WTC11 (cell line): ENCODE measurements at regions not wholly inside any gene's neighbourhood (a gene's known extent, or its start where the extent isn't known, plus 50 kb on each side); places are given as distances from the start of the nearest gene placed in this dataset.
"Not testable (repeated sequence)": the region's sequence is repeated elsewhere in the genome, so short reads cannot be mapped to it uniquely, and the experiment has no call there.

ENCODE experiments used
- ATAC-seq: fragments of 200-7000 bp; cut with Tn5 transposase; 2 replicates; pipeline ENCODE4 v1.10.0; 2021; ENCODE audit warnings: mild to moderate bottlenecking, moderate library complexity
- CTCF ChIA-PET: fragments of 300-600 bp; sonication (Branson Sonifier 250); formaldehyde crosslinking; loops from one replicate; lab custom pipeline; 2021; ENCODE audit warnings: antibody characterized with exemption; lab: Charles Lee
- POLR2A ChIA-PET: fragments of 350-600 bp; sonication (Branson Sonifier 250); formaldehyde crosslinking; loops from one replicate; lab custom pipeline; 2021; ENCODE audit warnings: antibody characterized with exemption; lab: Charles Lee
- DNase-seq: peaks from one replicate; pipeline ENCODE4 v3.0.0; 2021; ENCODE audit warnings: low spot score
- H3K27ac Mint-ChIP-seq: 2 replicates; pipeline ENCODE4 v1.8.0; 2021; ENCODE audit warnings: mixed read lengths
- H3K27me3 Mint-ChIP-seq: 2 replicates; pipeline ENCODE4 v1.8.0; 2021; ENCODE audit warnings: low read depth, mild to moderate bottlenecking, moderate library complexity, mixed read lengths
- H3K36me3 Mint-ChIP-seq: 2 replicates; pipeline ENCODE4 v1.8.0; 2021; ENCODE audit warnings: mixed read lengths
- H3K4me1 Mint-ChIP-seq: 2 replicates; pipeline ENCODE4 v1.8.0; 2022; ENCODE audit warnings: mixed read lengths
- H3K4me3 Mint-ChIP-seq: 2 replicates; pipeline ENCODE4 v1.8.0; 2021; ENCODE audit warnings: mild to moderate bottlenecking, moderate library complexity, mixed read lengths
- H3K9me3 Mint-ChIP-seq: 2 replicates; pipeline ENCODE4 v1.8.0; 2021; ENCODE audit warnings: mixed read lengths
- E2F5 ChIP-seq: sonication (generic); formaldehyde crosslinking; IDR thresholded peaks from 2 replicates; pipeline ENCODE4 v1.8.1; 2022; ENCODE audit warnings: mild to moderate bottlenecking, moderate library complexity, missing genetic modification reagents
- ESRRA ChIP-seq: sonication (generic); formaldehyde crosslinking; IDR thresholded peaks from 2 replicates; pipeline ENCODE4 v1.8.1; 2022; ENCODE audit warnings: mild to moderate bottlenecking, missing genetic modification reagents, borderline replicate concordance
- FOXJ3 ChIP-seq: sonication (generic); formaldehyde crosslinking; IDR thresholded peaks from 2 replicates; pipeline ENCODE4 v1.9.0; 2021; ENCODE audit warnings: missing genetic modification reagents, mild to moderate bottlenecking, borderline replicate concordance
- HMGA2 ChIP-seq: fragments of 250-450 bp; sonication (Bioruptor Pico); IDR thresholded peaks from 2 replicates; pipeline ENCODE4 v1.4.0; 2021; ENCODE audit warnings: mild to moderate bottlenecking, moderate library complexity
- NFE2L1 ChIP-seq: sonication (generic); formaldehyde crosslinking; IDR thresholded peaks from 2 replicates; pipeline ENCODE4 v1.8.1; 2023; ENCODE audit warnings: missing genetic modification reagents
- NR3C1 ChIP-seq: sonication (generic); formaldehyde crosslinking; conservative IDR thresholded peaks from 2 replicates; pipeline ENCODE4 v1.8.1; 2023; ENCODE audit warnings: low read depth, mild to moderate bottlenecking, missing genetic modification reagents
- RELA ChIP-seq: sonication (generic); formaldehyde crosslinking; IDR thresholded peaks from 2 replicates; pipeline ENCODE4 v1.8.1; 2022; ENCODE audit warnings: missing genetic modification reagents, mild to moderate bottlenecking, borderline replicate concordance
- SOX15 ChIP-seq: fragments of 250-450 bp; sonication (Bioruptor Pico); IDR thresholded peaks from 2 replicates; pipeline ENCODE4 v1.9.0; 2021; ENCODE audit warnings: mild to moderate bottlenecking
- USF1 ChIP-seq: sonication (generic); formaldehyde crosslinking; IDR thresholded peaks from 2 replicates; pipeline ENCODE4 v1.8.0; 2022; ENCODE audit warnings: mild to moderate bottlenecking, missing genetic modification reagents
- ZNF121 ChIP-seq: sonication (generic); formaldehyde crosslinking; IDR thresholded peaks from 2 replicates; pipeline ENCODE4 v1.8.0; 2023; ENCODE audit warnings: missing genetic modification reagents
- ZNF263 ChIP-seq: sonication (generic); formaldehyde crosslinking; IDR thresholded peaks from 2 replicates; pipeline ENCODE4 v1.8.1; 2022; ENCODE audit warnings: low read depth, mild to moderate bottlenecking, moderate library complexity, missing genetic modification reagents
- ZNF281 ChIP-seq: sonication (generic); formaldehyde crosslinking; IDR thresholded peaks from 2 replicates; pipeline ENCODE4 v1.8.0; 2023; ENCODE audit warnings: mild to moderate bottlenecking, missing genetic modification reagents
- ZNF423 ChIP-seq: fragments of 250-450 bp; sonication (Bioruptor Pico); IDR thresholded peaks from 2 replicates; pipeline ENCODE4 v2.1.2; 2022; ENCODE audit warnings: mild to moderate bottlenecking, moderate library complexity
- ZSCAN18 ChIP-seq: fragments of 250-450 bp; sonication (Bioruptor Pico); IDR thresholded peaks from 2 replicates; pipeline ENCODE4 v2.1.2; 2022; ENCODE audit warnings: mild to moderate bottlenecking, moderate library complexity

GRCh38 chr4:156512622-156513021 is 459.0 kb downstream of the PDGFC start:
- no peak for TF ChIP-seq HMGA2 (CRISPR knock-in tag)
- TF ChIP-seq ZNF121 = no peak
- no peak for TF ChIP-seq ESRRA (CRISPR knock-in tag)
- no peak for TF ChIP-seq SOX15
- no peak for TF ChIP-seq ZNF263
- Mint-ChIP-seq H3K4me3 (no peak overlapping the region), H3K4me1 (peaks cover 9% of the 10 kb centered on the region), H3K9me3 (0 out of 2 replicates have a peak, but pooled peaks cover 5% of the 10 kb centered on the region), H3K36me3 (no peaks in the 10 kb centered on the region), H3K27me3 (no peaks in the 10 kb centered on the region), H3K27ac (no peak overlapping the region)
- ChIA-PET POLR2A (no interaction called here), CTCF (no interaction called here)
- no peak for ATAC-seq
- DNase-seq = no peak

GRCh38 chr4:156509921-156510320 is 461.7 kb downstream of the PDGFC start:
- CTCF ChIA-PET, ATAC-seq, H3K27me3 Mint-ChIP-seq, H3K4me3 Mint-ChIP-seq, H3K27ac Mint-ChIP-seq, H3K9me3 Mint-ChIP-seq, H3K36me3 Mint-ChIP-seq, DNase-seq, POLR2A ChIA-PET: not testable (repeated sequence)
- H3K4me1 Mint-ChIP-seq = peaks cover 14% of the 10 kb centered on the region

- TF ChIP-seq E2F5 (no peak), NR3C1 (CRISPR knock-in tag) (no peak), ZNF281 (CRISPR knock-in tag) (peak; percentile 88), FOXJ3 (CRISPR knock-in tag) (no peak), ZNF423 (CRISPR knock-in tag) (peak; percentile 54; the same call in 1 of the 2 replicates), USF1 (CRISPR knock-in tag) (no peak), RELA (peak; percentile 23; the same call in 1 of the 2 replicates)
- Mint-ChIP-seq H3K36me3 (no peaks in the 10 kb centered on the region), H3K4me3 (no peak overlapping the region), H3K4me1 (peaks cover 14% of the 10 kb centered on the region), H3K27ac (no peak overlapping the region), H3K9me3 (0 out of 2 replicates have a peak, but pooled peaks cover 4% of the 10 kb centered on the region), H3K27me3 (no peaks in the 10 kb centered on the region)
- ATAC-seq (peak; percentile 85), DNase-seq (peak; percentile 54)
- ChIA-PET CTCF (interaction anchor here (0.7 to 1.0 kb wide), 2 partner anchors 30 to 70 kb away, joined by 3 read pairs; no protein-coding TSS in a partner anchor), POLR2A (no interaction called here)
Observed at GRCh38 chr4:156505341-156505955, 466.2 kb downstream of the PDGFC start.

GRCh38 chr4:156503119-156503518 is 468.5 kb downstream of the PDGFC start:
- ATAC-seq = no peak
- no peak for DNase-seq

More at GRCh38 chr4:156503119-156503518, 468.5 kb downstream of the PDGFC start:
- Mint-ChIP-seq H3K4me3 (no peak overlapping the region), H3K36me3 (no peaks in the 10 kb centered on the region), H3K9me3 (0 out of 2 replicates have a peak, but pooled peaks cover 4% of the 10 kb centered on the region), H3K27ac (no peak overlapping the region), H3K27me3 (no peaks in the 10 kb centered on the region), H3K4me1 (peaks cover 27% of the 10 kb centered on the region)
- ChIA-PET POLR2A (no interaction called here), CTCF (no interaction called here)
- TF ChIP-seq NFE2L1 (CRISPR knock-in tag) (no peak), ZSCAN18 (CRISPR knock-in tag) (no peak)
